Brain microvascular endothelial cell (primary cell): ENCODE measurements at regions not wholly inside any gene's neighbourhood (a gene's known extent, or its start where the extent isn't known, plus 50 kb on each side); places are given as distances from the start of the nearest gene placed in this dataset.

Experiments
- DNase-seq: peaks from one replicate; pipeline ENCODE4 v3.0.0-alpha.2; 2020
- H3K27ac ChIP-seq: fragments of 250-450 bp; sonication (Bioruptor Pico); 2 replicates; pipeline ENCODE4 v1.5.1; 2020; ENCODE audit warnings: mild to moderate bottlenecking, moderate library complexity
- H3K27me3 ChIP-seq: fragments of 250-450 bp; sonication (Bioruptor Pico); replicated peaks from 2 replicates; pipeline ENCODE4 v1.5.1; 2020; ENCODE audit warnings: mild to moderate bottlenecking
- H3K36me3 ChIP-seq: fragments of 250-450 bp; sonication (Bioruptor Pico); replicated peaks from 2 replicates; pipeline ENCODE4 v1.5.1; 2020; ENCODE audit warnings: mild to moderate bottlenecking
- H3K4me3 ChIP-seq: 2 replicates; pipeline ENCODE4 v1.5.1; 2011; ENCODE audit warnings: low read depth, mild to moderate bottlenecking, control low read depth, low read length, moderate library complexity
- in situ Hi-C: cut with HindIII; loops from 2 replicates; pipeline ENCODE4 v1.10.0; 2017; ENCODE audit warnings: low sequenced_read_pairs, low pct_ligation_motif_present
- TF ChIP-seq, protein P1 (sequence below): IDR thresholded peaks from 2 replicates; pipeline ENCODE4 v1.5.1; 2011; ENCODE audit warnings: low read depth, mild to moderate bottlenecking, moderate library complexity, low read length, control low read depth, inconsistent platforms; ENCODE audit errors: missing control alignments

DNA sequence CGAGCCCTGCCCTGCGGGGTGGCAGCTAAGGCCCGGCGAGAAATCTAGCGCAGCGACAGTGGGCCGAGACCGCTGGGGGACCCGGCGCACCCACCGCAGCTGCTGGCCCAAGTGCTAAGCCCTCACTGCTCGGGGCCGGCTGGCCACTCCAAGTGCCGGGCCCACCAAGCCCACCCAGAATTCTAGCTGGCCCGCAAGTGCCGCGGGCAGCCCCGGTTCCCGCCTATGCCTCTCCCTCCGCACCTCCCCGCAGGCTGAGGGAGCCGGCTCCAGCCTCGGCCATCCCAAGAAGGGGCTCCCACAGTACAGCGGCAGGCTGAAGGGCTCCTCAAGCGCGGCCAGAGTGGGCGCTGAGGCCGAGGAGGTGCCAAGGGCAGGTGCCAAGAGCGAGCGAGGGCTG lies 55.2 kb upstream of the RND3 start:
- H3K27me3 ChIP-seq, result no peaks in the 10 kb centered on the region
- in situ Hi-C loops, result no loop called here
- H3K4me3 ChIP-seq, result no peak overlapping the region
- H3K27ac ChIP-seq, result no peak overlapping the region
- no peaks in the 10 kb centered on the region for H3K36me3 ChIP-seq
- DNase-seq, result no peak
- TF ChIP-seq, protein P1, sequence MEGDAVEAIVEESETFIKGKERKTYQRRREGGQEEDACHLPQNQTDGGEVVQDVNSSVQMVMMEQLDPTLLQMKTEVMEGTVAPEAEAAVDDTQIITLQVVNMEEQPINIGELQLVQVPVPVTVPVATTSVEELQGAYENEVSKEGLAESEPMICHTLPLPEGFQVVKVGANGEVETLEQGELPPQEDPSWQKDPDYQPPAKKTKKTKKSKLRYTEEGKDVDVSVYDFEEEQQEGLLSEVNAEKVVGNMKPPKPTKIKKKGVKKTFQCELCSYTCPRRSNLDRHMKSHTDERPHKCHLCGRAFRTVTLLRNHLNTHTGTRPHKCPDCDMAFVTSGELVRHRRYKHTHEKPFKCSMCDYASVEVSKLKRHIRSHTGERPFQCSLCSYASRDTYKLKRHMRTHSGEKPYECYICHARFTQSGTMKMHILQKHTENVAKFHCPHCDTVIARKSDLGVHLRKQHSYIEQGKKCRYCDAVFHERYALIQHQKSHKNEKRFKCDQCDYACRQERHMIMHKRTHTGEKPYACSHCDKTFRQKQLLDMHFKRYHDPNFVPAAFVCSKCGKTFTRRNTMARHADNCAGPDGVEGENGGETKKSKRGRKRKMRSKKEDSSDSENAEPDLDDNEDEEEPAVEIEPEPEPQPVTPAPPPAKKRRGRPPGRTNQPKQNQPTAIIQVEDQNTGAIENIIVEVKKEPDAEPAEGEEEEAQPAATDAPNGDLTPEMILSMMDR, result no peak

DNA sequence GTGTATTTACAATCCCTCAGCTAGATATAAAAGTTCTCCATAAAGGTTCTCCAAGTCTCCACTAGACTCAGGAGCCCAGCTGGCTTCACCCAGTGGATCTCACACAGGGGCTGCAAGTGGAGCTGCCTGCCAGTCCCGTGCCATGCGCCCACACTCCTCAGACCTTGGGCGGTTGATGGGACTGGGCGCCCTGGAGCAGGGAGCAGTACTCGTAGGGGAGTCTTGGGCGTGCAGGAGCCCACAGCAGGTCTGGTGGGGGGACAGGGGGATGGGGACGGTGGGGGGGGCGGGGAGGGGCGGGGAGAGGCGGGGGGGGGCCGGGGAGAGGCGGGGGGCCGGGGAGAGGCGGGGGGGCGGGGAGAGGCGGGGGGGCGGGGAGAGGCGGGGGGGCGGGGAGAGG lies 54.7 kb upstream of the RND3 start:
- TF ChIP-seq, protein P1, result no peak
- Histone ChIP-seq H3K27me3 (no peaks in the 10 kb centered on the region), H3K4me3 (no peak overlapping the region), H3K27ac (no peak overlapping the region), H3K36me3 (no peaks in the 10 kb centered on the region)
- no peak for DNase-seq
- in situ Hi-C loops, result no loop called here

DNA sequence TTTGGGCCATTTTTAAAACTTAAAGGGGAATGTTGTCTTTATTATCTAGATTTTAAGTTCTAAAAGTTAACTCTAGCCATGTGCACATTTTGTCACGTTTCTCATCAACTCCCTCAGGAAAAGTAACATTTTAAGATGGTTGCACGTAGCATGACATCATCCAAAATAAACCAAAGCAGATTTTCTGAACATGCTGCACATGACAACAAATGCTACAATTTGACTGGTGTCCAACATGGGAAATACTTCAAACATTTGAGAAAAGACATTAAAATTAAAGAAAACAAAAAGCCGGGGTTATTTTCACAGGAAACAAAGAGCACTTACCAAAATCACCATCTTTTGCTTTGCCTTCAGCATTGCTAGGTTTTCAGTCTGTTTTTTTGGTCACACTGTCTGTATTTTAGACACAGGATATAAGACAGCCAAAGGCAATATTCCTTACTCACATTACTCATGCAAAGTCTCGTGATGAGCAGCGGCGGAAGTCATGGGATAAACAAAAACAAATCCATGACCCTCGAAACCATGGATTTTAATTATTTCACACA lies 51.3 kb upstream of the RND3 start:
- no peak overlapping the region for H3K4me3 ChIP-seq
- in situ Hi-C loops, result no loop called here

More for the DNA sequence above, 51.3 kb upstream of the RND3 start:
- DNase-seq, result no peak
- Histone ChIP-seq H3K27me3 (no peaks in the 10 kb centered on the region), H3K27ac (peak overlapping the region; percentile 10), H3K36me3 (no peaks in the 10 kb centered on the region)
- TF ChIP-seq, protein P1, result no peak
